A673 (cell line): ENCODE measurements at regions not wholly inside any gene's neighbourhood (a gene's known extent, or its start where the extent isn't known, plus 50 kb on each side); places are given as distances from the start of the nearest gene placed in this dataset.

Experiments used
- BruUV-seq: library from RNA; stranded (reverse); fragments of 400-500 nt; replicated peaks from 2 replicates; lab custom pipeline; 2021; lab: Mats Ljungman, UMichigan
- CTCF ChIA-PET: fragments of 300-600 bp; sonication (Branson Sonifier 250); formaldehyde crosslinking; loops from one replicate; lab custom pipeline; 2022; ENCODE audit warnings: antibody characterized with exemption; lab: Charles Lee
- POLR2A ChIA-PET: fragments of 300-600 bp; sonication (Branson Sonifier 250); formaldehyde crosslinking; loops from one replicate; lab custom pipeline; 2022; ENCODE audit warnings: antibody characterized with exemption; ENCODE audit not compliant: low non-redundant PET; lab: Charles Lee
- DNase-seq: peaks from one replicate; pipeline ENCODE4 v3.0.0-alpha.2; 2015; ENCODE audit warnings: low spot score
- H3K27ac ChIP-seq: fragments of 200-600 bp; sonication (generic); 2 replicates; pipeline ENCODE4 v1.5.1; 2016; ENCODE audit warnings: mixed run types, low read depth, mild to moderate bottlenecking, mixed read lengths, antibody characterized with exemption, low read length; ENCODE audit not compliant: poor library complexity, severe bottlenecking
- H3K27me3 ChIP-seq: fragments of 200-600 bp; sonication (generic); replicated peaks from 2 replicates; pipeline ENCODE4 v1.6.1; 2017; ENCODE audit warnings: mixed run types, low read depth, mild to moderate bottlenecking, mixed read lengths, antibody characterized with exemption, low read length; ENCODE audit not compliant: insufficient read depth, poor library complexity
- H3K36me3 ChIP-seq: fragments of 200-600 bp; sonication (generic); 2 replicates; pipeline ENCODE4 v1.6.1; 2016; ENCODE audit warnings: mixed run types, mild to moderate bottlenecking, mixed read lengths, antibody characterized with exemption, low read length; ENCODE audit not compliant: insufficient read depth, poor library complexity, severe bottlenecking
- H3K4me1 ChIP-seq: fragments of 200-600 bp; sonication (generic); 2 replicates; pipeline ENCODE4 v1.6.1; 2017; ENCODE audit warnings: mixed run types, mild to moderate bottlenecking, mixed read lengths, antibody characterized with exemption, low read length; ENCODE audit not compliant: insufficient read depth, poor library complexity, severe bottlenecking
- H3K4me3 ChIP-seq: fragments of 200-600 bp; sonication (generic); 2 replicates; pipeline ENCODE4 v1.5.1; 2016; ENCODE audit warnings: low read depth, mixed run types, mild to moderate bottlenecking, mixed read lengths, low read length; ENCODE audit not compliant: poor library complexity, severe bottlenecking
- H3K9me3 ChIP-seq: fragments of 200-600 bp; sonication (generic); 2 replicates; pipeline ENCODE4 v1.6.1; 2016; ENCODE audit warnings: mixed run types, low read depth, mild to moderate bottlenecking, mixed read lengths, antibody characterized with exemption, low read length; ENCODE audit not compliant: poor library complexity, severe bottlenecking
- EZH2 ChIP-seq: fragments of 200-600 bp; sonication (generic); IDR thresholded peaks from 2 replicates; pipeline ENCODE4 v1.6.1; 2017; ENCODE audit warnings: borderline replicate concordance, low read depth, mild to moderate bottlenecking, mixed read lengths, antibody characterized with exemption, low read length; ENCODE audit not compliant: poor library complexity, severe bottlenecking
- intact Hi-C: fragments of 100-400 bp; cut with micrococcal nuclease; formaldehyde crosslinking; loops from one replicate; pipeline ENCODE4 v1.10.0; 2022; ENCODE audit not compliant: unreplicated experiment
- TF ChIP-seq, protein P1 (sequence below): fragments of 300-800, 200-600 bp; sonication (generic); conservative IDR thresholded peaks from 2 replicates; pipeline ENCODE4 v1.5.1; 2017; ENCODE audit warnings: low read depth, mild to moderate bottlenecking, antibody characterized with exemption, low read length, moderate library complexity, mixed read lengths

DNA sequence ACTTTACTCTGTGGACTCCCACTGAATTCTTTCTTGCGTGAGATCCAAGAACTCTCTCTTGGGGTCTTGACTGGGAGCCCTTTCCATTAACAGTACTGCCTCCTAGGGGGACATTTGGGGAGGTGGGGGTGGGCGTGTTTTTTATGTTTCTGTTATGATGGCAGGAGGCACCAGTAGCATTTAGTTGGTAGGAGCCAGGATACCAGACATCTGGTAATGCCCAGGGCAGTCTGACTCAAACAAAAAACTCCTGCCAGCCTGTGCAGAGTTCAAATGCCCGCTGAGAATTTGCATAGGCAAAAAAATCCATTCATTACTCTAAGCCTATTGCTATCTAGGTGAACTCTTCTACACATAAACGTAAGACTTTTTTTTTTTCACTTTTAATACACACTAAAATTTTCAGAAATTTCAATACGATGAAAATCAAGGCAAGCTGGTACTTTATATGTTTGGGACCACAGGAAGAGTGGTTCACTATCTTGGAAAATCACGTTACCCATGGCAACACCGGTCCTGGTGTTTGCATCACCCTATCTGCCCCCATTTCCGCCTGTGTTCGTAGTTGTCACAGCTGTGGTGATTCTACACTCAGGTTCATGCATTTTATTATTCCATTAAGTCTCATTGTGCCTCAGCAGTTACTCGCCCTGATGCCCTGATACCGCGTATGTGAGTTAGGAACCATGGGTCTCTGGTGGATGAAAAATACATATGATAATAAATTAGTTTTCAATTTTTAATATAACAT, 121.1 kb upstream of the XYLT1 start:
- ChIA-PET POLR2A (no interaction called here), CTCF (no interaction called here)
- intact Hi-C loops = no loop called here
- no peak for DNase-seq
- no peaks in the 10 kb centered on the region for H3K4me1 ChIP-seq
- no peak overlapping the region for H3K4me3 ChIP-seq
- no peaks in the 10 kb centered on the region for H3K9me3 ChIP-seq
- BruUV-seq = no TSS peak
- no peaks in the 10 kb centered on the region for H3K27me3 ChIP-seq
- TF ChIP-seq, protein P1, sequence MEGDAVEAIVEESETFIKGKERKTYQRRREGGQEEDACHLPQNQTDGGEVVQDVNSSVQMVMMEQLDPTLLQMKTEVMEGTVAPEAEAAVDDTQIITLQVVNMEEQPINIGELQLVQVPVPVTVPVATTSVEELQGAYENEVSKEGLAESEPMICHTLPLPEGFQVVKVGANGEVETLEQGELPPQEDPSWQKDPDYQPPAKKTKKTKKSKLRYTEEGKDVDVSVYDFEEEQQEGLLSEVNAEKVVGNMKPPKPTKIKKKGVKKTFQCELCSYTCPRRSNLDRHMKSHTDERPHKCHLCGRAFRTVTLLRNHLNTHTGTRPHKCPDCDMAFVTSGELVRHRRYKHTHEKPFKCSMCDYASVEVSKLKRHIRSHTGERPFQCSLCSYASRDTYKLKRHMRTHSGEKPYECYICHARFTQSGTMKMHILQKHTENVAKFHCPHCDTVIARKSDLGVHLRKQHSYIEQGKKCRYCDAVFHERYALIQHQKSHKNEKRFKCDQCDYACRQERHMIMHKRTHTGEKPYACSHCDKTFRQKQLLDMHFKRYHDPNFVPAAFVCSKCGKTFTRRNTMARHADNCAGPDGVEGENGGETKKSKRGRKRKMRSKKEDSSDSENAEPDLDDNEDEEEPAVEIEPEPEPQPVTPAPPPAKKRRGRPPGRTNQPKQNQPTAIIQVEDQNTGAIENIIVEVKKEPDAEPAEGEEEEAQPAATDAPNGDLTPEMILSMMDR = no peak
- no peak for TF ChIP-seq EZH2
- no peaks in the 10 kb centered on the region for H3K36me3 ChIP-seq
- no peak overlapping the region for H3K27ac ChIP-seq

DNA sequence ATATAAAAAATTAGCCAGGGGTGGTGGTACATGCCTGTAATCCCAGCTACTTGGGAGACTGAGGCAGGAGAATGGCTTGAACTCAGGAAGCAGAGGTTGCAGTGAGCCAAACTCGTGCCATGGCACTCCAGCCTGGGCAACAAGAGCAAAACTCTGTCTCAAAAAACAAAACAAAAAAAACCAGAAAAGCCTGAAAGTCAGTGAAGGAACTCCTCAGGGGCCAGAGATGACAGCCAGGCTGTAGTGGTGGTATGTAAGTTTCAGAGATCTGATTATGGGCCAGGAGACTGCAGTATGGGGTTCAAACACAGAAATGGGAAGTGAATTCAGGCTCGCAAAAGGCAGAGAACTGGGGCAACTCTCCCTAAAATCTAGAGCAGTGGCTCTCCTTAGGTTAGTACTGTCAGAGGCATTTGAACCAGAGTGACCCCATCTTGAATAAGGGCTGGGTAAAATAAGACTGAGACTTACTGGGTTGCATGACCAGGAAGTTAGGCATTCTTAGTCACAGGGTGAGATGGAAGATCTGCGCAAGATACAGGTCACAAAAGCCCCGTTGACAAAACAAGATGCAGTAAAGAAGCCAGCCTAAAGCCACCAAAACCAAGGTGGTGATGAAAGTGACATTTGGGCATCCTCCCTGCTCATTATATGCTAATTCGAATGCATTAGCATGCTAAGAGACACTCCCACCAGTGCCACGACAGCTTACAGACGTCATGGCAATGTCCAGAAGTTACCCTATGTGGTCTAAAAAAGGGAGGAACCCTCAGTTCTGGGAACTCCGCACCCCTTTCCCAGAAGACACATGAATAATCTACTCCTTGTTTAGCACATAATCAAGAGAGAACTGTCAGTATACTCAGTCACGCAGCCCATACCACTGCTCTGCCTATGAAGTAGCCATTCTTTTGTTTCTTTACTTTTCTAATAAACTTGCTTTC, 120.2 kb upstream of the XYLT1 start:
- intact Hi-C loops = no loop called here
- Histone ChIP-seq H3K4me3 (no peak overlapping the region), H3K9me3 (no peaks in the 10 kb centered on the region), H3K36me3 (no peaks in the 10 kb centered on the region), H3K4me1 (no peaks in the 10 kb centered on the region), H3K27me3 (no peaks in the 10 kb centered on the region), H3K27ac (no peak overlapping the region)
- POLR2A ChIA-PET = no interaction called here
- BruUV-seq = no TSS peak
- no peak for DNase-seq
- CTCF ChIA-PET = no interaction called here
- TF ChIP-seq, protein P1 = no peak
- no peak for TF ChIP-seq EZH2

DNA sequence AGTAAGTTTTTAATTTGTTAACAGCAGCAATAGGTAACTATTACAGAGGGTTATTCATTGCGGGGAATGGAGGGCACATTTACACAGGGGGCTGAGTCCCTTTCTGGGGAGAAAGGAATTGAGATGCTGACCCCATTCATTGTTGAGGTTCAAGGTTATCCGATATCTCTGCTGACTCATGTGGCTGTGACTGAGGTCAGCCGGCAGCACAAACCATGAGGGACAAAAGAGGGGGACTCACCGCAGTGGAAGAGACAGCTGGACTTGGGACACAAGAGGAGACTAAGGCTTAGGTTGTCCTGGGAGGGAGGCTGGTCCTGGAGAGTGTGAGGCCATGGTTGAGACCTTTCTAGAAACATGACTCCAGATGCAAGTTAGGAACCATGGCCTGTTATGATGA, 119.1 kb upstream of the XYLT1 start:
- H3K4me1 ChIP-seq = no peaks in the 10 kb centered on the region
- BruUV-seq = no TSS peak
- no peak for TF ChIP-seq EZH2
- TF ChIP-seq, protein P1 = no peak
- ChIA-PET CTCF (no interaction called here), POLR2A (no interaction called here)
- DNase-seq = no peak
- no peak overlapping the region for H3K27ac ChIP-seq
- intact Hi-C loops = no loop called here
- H3K27me3 ChIP-seq = no peaks in the 10 kb centered on the region
- no peaks in the 10 kb centered on the region for H3K36me3 ChIP-seq
- no peaks in the 10 kb centered on the region for H3K9me3 ChIP-seq
- no peak overlapping the region for H3K4me3 ChIP-seq
